PC-9 (cell line): ENCODE measurements at regions not wholly inside any gene's neighbourhood (a gene's known extent, or its start where the extent isn't known, plus 50 kb on each side); places are given as distances from the start of the nearest gene placed in this dataset.

Source experiments
- EZH2 ChIP-seq: fragments of 200-600 bp; sonication (generic); IDR thresholded peaks from 2 replicates; pipeline ENCODE4 v1.8.0; 2017; ENCODE audit warnings: antibody characterized with exemption, low read depth
- TF ChIP-seq, protein P1 (sequence below): fragments of 200-600 bp; sonication (generic); conservative IDR thresholded peaks from 2 replicates; pipeline ENCODE4 v1.6.1; 2017; ENCODE audit warnings: mixed run types, antibody characterized with exemption, mild to moderate bottlenecking, moderate library complexity

DNA sequence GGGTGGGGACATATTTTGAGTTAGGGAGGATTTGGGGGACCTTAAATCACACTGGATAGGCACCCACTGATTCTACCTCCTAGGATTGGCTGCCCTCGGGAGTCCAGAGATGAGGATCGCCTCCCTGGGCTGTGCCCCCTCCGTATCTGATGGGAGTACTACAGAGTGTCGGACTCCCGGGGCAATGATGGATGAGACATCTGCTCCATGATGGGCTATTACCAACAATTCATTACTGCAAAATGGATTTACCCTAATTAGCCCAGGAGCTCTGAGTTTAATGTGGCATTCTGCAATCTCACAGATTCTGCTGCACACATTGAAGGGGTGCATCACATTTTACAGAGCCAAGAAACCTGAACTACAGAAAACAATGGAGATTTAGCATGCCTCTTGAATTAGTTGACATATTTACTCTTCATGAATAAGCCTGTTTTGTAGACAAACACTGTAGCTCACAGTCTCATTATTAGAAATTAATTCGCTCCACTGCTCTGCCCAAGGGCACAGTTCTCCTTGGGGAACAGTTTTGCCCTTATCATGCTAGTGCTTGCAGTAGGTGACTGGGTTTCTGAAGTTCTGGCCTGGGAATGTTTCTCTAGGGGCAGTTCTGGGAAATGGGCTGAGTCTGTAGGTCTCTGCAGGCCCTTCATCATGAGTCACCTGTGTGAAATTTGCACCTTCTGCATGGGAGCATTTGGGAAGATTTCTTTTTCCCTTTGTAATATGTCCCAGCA lies 217.1 kb upstream of the PLET1 start:
- TF ChIP-seq, protein P1, sequence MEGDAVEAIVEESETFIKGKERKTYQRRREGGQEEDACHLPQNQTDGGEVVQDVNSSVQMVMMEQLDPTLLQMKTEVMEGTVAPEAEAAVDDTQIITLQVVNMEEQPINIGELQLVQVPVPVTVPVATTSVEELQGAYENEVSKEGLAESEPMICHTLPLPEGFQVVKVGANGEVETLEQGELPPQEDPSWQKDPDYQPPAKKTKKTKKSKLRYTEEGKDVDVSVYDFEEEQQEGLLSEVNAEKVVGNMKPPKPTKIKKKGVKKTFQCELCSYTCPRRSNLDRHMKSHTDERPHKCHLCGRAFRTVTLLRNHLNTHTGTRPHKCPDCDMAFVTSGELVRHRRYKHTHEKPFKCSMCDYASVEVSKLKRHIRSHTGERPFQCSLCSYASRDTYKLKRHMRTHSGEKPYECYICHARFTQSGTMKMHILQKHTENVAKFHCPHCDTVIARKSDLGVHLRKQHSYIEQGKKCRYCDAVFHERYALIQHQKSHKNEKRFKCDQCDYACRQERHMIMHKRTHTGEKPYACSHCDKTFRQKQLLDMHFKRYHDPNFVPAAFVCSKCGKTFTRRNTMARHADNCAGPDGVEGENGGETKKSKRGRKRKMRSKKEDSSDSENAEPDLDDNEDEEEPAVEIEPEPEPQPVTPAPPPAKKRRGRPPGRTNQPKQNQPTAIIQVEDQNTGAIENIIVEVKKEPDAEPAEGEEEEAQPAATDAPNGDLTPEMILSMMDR, result no peak
- TF ChIP-seq EZH2, result no peak
